Endothelial cell of umbilical vein (primary cell): ENCODE measurements at regions not wholly inside any gene's neighbourhood (a gene's known extent, or its start where the extent isn't known, plus 50 kb on each side); places are given as distances from the start of the nearest gene placed in this dataset.

ENCODE experiments used
- BruUV-seq: library from RNA; stranded (reverse); fragments of 400-500 nt; replicated peaks from 2 replicates; lab custom pipeline; 2021; lab: Mats Ljungman, UMichigan
- CTCF ChIA-PET: fragments of 300-600, 350-600 bp; sonication (Branson Sonifier 250); formaldehyde crosslinking; loops from one replicate; lab custom pipeline; 2021; ENCODE audit warnings: antibody characterized with exemption, inconsistent platforms; lab: Charles Lee
- POLR2A ChIA-PET: fragments of 300-600, 350-600 bp; sonication (Branson Sonifier 250); formaldehyde crosslinking; loops from one replicate; lab custom pipeline; 2021; ENCODE audit warnings: antibody characterized with exemption, inconsistent platforms; lab: Charles Lee
- DNase-seq: peaks from one replicate; pipeline ENCODE4 v3.0.0-alpha.2; 2011; ENCODE audit warnings: low read depth, low spot score
- FAIRE-seq: peaks from 2 replicates; lab custom pipeline; 2011; peaks lifted over from hg19 to GRCh38; lab: Jason Lieb, UNC
- H2AFZ ChIP-seq: 2 replicates; pipeline ENCODE4 v1.6.0; 2012; ENCODE audit warnings: low read depth, low read length, control low read depth, inconsistent platforms
- H3K27ac ChIP-seq: 2 replicates; pipeline ENCODE4 v1.5.1; 2011; ENCODE audit warnings: low read depth, mild to moderate bottlenecking, control low read depth, low read length, moderate library complexity; ENCODE audit not compliant: insufficient read depth
- H3K27me3 ChIP-seq, 2 experiments: 2 replicates each; pipeline versions ENCODE4 v1.6.0 to v1.6.1; 2011; ENCODE audit warnings: low read length in 2 of 2, mixed read lengths in 1 of 2; ENCODE audit not compliant: control insufficient read depth in 2 of 2, insufficient read depth in 2 of 2
- H3K36me3 ChIP-seq, 2 experiments: 2 replicates in 1 of 2; 3 replicates in 1 of 2; pipeline ENCODE4 v1.5.1; 2011; ENCODE audit warnings: low read length in 2 of 2, mild to moderate bottlenecking in 1 of 2, moderate library complexity in 1 of 2; ENCODE audit not compliant: control insufficient read depth in 2 of 2, insufficient read depth in 2 of 2; ENCODE audit errors: extremely low read depth in 1 of 2
- H3K4me1 ChIP-seq: 3 replicates; pipeline ENCODE4 v1.5.1; 2011; ENCODE audit warnings: mild to moderate bottlenecking, low read length; ENCODE audit not compliant: control insufficient read depth, insufficient read depth; ENCODE audit errors: extremely low read depth
- H3K4me2 ChIP-seq: 2 replicates; pipeline ENCODE4 v1.6.1; 2011; ENCODE audit warnings: low read length, control low read depth, mixed read lengths; ENCODE audit not compliant: insufficient read depth
- H3K4me3 ChIP-seq, 3 experiments: fragments of 200-600 bp in 1 of 3; sonication (generic), shearing (Covaris generic) in 1 of 3; replicated peaks in 1 of 3; 2 replicates each; pipeline ENCODE4 v1.5.1; 2011 to 2016; ENCODE audit warnings: control low read depth in 3 of 3, low read length in 3 of 3, mild to moderate bottlenecking in 2 of 3, inconsistent platforms in 1 of 3, low read depth in 1 of 3, moderate library complexity in 1 of 3; ENCODE audit not compliant: insufficient read depth in 1 of 3
- H3K79me2 ChIP-seq: 2 replicates; pipeline ENCODE4 v1.6.0; 2012; ENCODE audit warnings: low read length, inconsistent platforms; ENCODE audit not compliant: control insufficient read depth, insufficient read depth
- H3K9ac ChIP-seq: replicated peaks from 2 replicates; pipeline ENCODE3; 2011; ENCODE audit warnings: low read length, control low read depth; ENCODE audit not compliant: insufficient read depth; ENCODE audit errors: extremely low read depth
- H3K9me1 ChIP-seq: replicated peaks from 3 replicates; pipeline ENCODE4 v1.6.0; 2011; ENCODE audit warnings: mild to moderate bottlenecking, low read length; ENCODE audit not compliant: control insufficient read depth, insufficient read depth; ENCODE audit errors: extremely low read depth
- H3K9me3 ChIP-seq: replicated peaks from 2 replicates; pipeline ENCODE4 v1.5.1; 2012; ENCODE audit warnings: low read length, inconsistent platforms; ENCODE audit not compliant: control insufficient read depth, insufficient read depth
- H4K20me1 ChIP-seq: replicated peaks from 2 replicates; pipeline ENCODE3; 2011; ENCODE audit warnings: mild to moderate bottlenecking, low read length; ENCODE audit not compliant: control insufficient read depth, insufficient read depth; ENCODE audit errors: extremely low read depth
- CTCF ChIP-seq, 2 donors: IDR thresholded peaks; 1 replicate in 1 of 2; 2 replicates in 1 of 2; pipeline ENCODE4 v1.5.1; 2011; ENCODE audit warnings: low read length in 2 of 2, mild to moderate bottlenecking in 2 of 2, moderate library complexity in 2 of 2, control low read depth in 1 of 2, inconsistent platforms in 1 of 2, low read depth in 1 of 2; ENCODE audit not compliant: insufficient read depth in 1 of 2; ENCODE audit errors: extremely low read depth in 1 of 2
- EZH2 ChIP-seq: IDR thresholded peaks from 2 replicates; pipeline ENCODE4 v1.6.1; 2012; ENCODE audit warnings: borderline replicate concordance, low read depth, mild to moderate bottlenecking, moderate library complexity, low read length, inconsistent platforms; ENCODE audit not compliant: severe bottlenecking
- FOS ChIP-seq: IDR thresholded peaks from 2 replicates; pipeline ENCODE4 v1.6.1; 2011; ENCODE audit warnings: mild to moderate bottlenecking, low read length, moderate library complexity, borderline replicate concordance; ENCODE audit not compliant: insufficient read depth
- GATA2 ChIP-seq: IDR thresholded peaks from 2 replicates; pipeline ENCODE4 v1.7.0; 2011; ENCODE audit warnings: low read depth, mild to moderate bottlenecking, moderate library complexity, mixed read lengths, low read length; ENCODE audit not compliant: insufficient read length, insufficient read depth
- JUN ChIP-seq: IDR thresholded peaks from 2 replicates; pipeline ENCODE4 v1.6.1; 2011; ENCODE audit warnings: borderline replicate concordance, low read depth; ENCODE audit not compliant: insufficient read length, insufficient read depth
- MAX ChIP-seq: IDR thresholded peaks from 2 replicates; pipeline ENCODE4 v1.6.1; 2011; ENCODE audit not compliant: insufficient read depth, insufficient read length
- MYC ChIP-seq: IDR thresholded peaks from one replicate; pipeline ENCODE4 v1.6.1; 2011; ENCODE audit warnings: mild to moderate bottlenecking, low read depth, low read length
- POLR2A ChIP-seq: IDR thresholded peaks from 2 replicates; pipeline ENCODE4 v1.6.1; 2012; ENCODE audit warnings: low read depth, mild to moderate bottlenecking, control low read depth, low read length
- dilution Hi-C: fragments of 300-500 bp; cut with MboI; formaldehyde crosslinking; loops from one replicate; pipeline ENCODE4 v1.15.0; 2019; ENCODE audit warnings: low sequenced_read_pairs; ENCODE audit not compliant: extremely low pct_ligation_motif_present
- intact Hi-C: fragments of 100-400 bp; cut with micrococcal nuclease; formaldehyde crosslinking; loops from one replicate; pipeline ENCODE4 v1.10.0; 2022

- DNase-seq (no peak), FAIRE-seq (no peak)
- H3K9ac ChIP-seq: no peak overlapping the region
- dilution Hi-C loops: no loop called here
- no peak for TF ChIP-seq FOS
- no peak for TF ChIP-seq CTCF (IDR thresholded peaks at IDR 0.05; ENCODE audit: extremely low read depth in 1 of 2, insufficient read depth in 1 of 2, low read depth in 1 of 2, low read length in 2 of 2)
- no peaks in the 10 kb centered on the region for H3K79me2 ChIP-seq
- H3K36me3 ChIP-seq: no peaks in the 10 kb centered on the region
- H3K4me1 ChIP-seq: no peaks in the 10 kb centered on the region
- H4K20me1 ChIP-seq: no peaks in the 10 kb centered on the region
- H2AFZ ChIP-seq: no peak overlapping the region
- no peaks in the 10 kb centered on the region for H3K9me1 ChIP-seq
- H3K27me3 ChIP-seq: no peaks in the 10 kb centered on the region
- no peak overlapping the region for H3K4me2 ChIP-seq
- H3K9me3 ChIP-seq: no peaks in the 10 kb centered on the region
- ChIA-PET POLR2A (no interaction called here), CTCF (no interaction called here)
- intact Hi-C loops: no loop called here
- no peak overlapping the region for H3K27ac ChIP-seq
- BruUV-seq: no TSS peak
- no peak overlapping the region for H3K4me3 ChIP-seq
Measured at GRCh38 chr4:137422666-137423065, 109.6 kb downstream of the PCDH18 start.

GRCh38 chr4:137421796-137422195 is 110.5 kb downstream of the PCDH18 start:
- Histone ChIP-seq H3K27ac (no peak overlapping the region), H3K4me1 (no peaks in the 10 kb centered on the region), H4K20me1 (no peaks in the 10 kb centered on the region), H3K36me3 (no peaks in the 10 kb centered on the region), H3K9ac (no peak overlapping the region), H2AFZ (no peak overlapping the region), H3K9me1 (no peaks in the 10 kb centered on the region), H3K9me3 (no peaks in the 10 kb centered on the region), H3K79me2 (no peaks in the 10 kb centered on the region), H3K4me2 (no peak overlapping the region), H3K4me3 (no peak overlapping the region), H3K27me3 (no peaks in the 10 kb centered on the region)
- no peak for TF ChIP-seq CTCF (IDR thresholded peaks at IDR 0.05; ENCODE audit: extremely low read depth in 1 of 2, insufficient read depth in 1 of 2, low read depth in 1 of 2, low read length in 2 of 2)
- no peak for TF ChIP-seq POLR2A
- no peak for TF ChIP-seq EZH2
- TF ChIP-seq MAX: no peak
- no peak for TF ChIP-seq JUN
- TF ChIP-seq MYC: no peak
- TF ChIP-seq GATA2: no peak
- no peak for TF ChIP-seq FOS
- DNase-seq: no peak
- no TSS peak for BruUV-seq
- CTCF ChIA-PET: interaction anchor here (0.8 kb wide), 1 partner anchor 10 kb away, joined by 3 read pairs; no protein-coding TSS in a partner anchor
- POLR2A ChIA-PET: no interaction called here
- intact Hi-C loops: no loop called here
- dilution Hi-C loops: no loop called here
- no peak for FAIRE-seq
